ENCODE measurements at regions not wholly inside any gene's neighbourhood (a gene's known extent, or its start where the extent isn't known, plus 50 kb on each side); places are given as distances from the start of the nearest gene placed in this dataset.

- TF ChIP-seq CTCF (conservative IDR thresholded peaks at IDR 0.05; ENCODE audit: low read length) (no peak), EZH2phosphoT487 (IDR thresholded peaks at IDR 0.05; ENCODE audit: borderline replicate concordance, low read depth, low read length) (no peak)
These were observed 479.5 kb downstream of the TNS1 start for GRCh38 chr2:217523286-217523685.
